Coronary artery (tissue), 2 donors: ENCODE measurements at regions not wholly inside any gene's neighbourhood (a gene's known extent, or its start where the extent isn't known, plus 50 kb on each side); places are given as distances from the start of the nearest gene placed in this dataset.
A peak's percentile ranks its signal among the peaks of the same experiment; 100 is the strongest.

ENCODE experiments used
- DNase-seq: peaks from one replicate; pipeline ENCODE4 v3.0.0-alpha.2; 2017; ENCODE audit warnings: low spot score
- H3K27ac ChIP-seq, 2 donors: fragments of 200-600 bp; sonication (generic); one replicate each; pipeline ENCODE4 v1.5.1; 2016 to 2019
- H3K4me3 ChIP-seq: fragments of 200-600 bp; sonication (generic); 2 replicates; pipeline ENCODE4 v1.5.1; 2016; ENCODE audit warnings: mild to moderate bottlenecking, moderate library complexity
- TF ChIP-seq, protein P1 (sequence below): fragments of 200-600 bp; sonication (generic); IDR thresholded peaks from one replicate; pipeline ENCODE4 v1.5.1; 2019; ENCODE audit warnings: antibody characterized with exemption

DNA sequence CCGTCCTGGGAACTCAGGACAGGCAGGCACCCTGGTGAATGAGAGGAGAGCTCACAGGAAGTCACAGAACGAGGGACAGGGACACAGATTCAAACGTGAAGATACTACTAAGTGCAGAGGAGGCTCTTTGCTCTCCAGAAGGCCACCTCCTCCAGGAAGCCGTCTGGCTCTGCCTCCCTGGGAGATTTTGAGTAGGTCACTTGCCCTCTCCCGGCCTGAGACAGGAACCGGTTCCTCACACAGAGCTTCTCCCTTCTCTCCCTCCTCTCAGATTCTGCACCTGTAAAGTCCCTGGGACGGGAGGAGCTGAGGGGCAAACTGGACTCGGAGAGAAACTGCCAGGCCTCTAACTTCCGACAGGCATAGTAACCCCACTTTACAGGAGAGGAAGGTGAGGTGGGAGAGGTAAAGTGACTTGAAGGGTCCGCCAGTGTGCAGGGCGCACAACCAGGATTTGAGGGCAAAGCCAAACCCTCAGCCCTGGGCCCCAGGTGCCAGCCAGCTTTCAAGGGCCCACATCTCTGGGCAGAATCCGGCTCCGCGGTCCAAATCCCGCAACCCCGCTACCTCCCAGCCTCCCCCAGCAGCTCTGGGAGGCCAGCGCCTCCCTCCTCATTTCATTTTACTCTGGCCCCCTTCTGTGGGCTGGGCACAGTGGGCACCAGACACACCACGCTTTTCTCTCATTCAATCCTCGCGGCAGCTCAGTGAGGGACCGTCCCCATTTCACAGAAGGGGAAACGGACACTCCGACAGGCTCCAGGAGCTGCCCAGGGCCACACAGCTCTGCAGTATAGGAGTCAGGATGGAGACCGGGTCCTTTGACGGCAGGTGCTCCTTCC, 150.2 kb downstream of the SMAD6 start:
- no peak overlapping the region for H3K4me3 ChIP-seq
- TF ChIP-seq, protein P1, sequence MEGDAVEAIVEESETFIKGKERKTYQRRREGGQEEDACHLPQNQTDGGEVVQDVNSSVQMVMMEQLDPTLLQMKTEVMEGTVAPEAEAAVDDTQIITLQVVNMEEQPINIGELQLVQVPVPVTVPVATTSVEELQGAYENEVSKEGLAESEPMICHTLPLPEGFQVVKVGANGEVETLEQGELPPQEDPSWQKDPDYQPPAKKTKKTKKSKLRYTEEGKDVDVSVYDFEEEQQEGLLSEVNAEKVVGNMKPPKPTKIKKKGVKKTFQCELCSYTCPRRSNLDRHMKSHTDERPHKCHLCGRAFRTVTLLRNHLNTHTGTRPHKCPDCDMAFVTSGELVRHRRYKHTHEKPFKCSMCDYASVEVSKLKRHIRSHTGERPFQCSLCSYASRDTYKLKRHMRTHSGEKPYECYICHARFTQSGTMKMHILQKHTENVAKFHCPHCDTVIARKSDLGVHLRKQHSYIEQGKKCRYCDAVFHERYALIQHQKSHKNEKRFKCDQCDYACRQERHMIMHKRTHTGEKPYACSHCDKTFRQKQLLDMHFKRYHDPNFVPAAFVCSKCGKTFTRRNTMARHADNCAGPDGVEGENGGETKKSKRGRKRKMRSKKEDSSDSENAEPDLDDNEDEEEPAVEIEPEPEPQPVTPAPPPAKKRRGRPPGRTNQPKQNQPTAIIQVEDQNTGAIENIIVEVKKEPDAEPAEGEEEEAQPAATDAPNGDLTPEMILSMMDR = no peak
- DNase-seq = peak; percentile 65
- peak overlapping the region; percentile 85 to 91 for H3K27ac ChIP-seq

DNA sequence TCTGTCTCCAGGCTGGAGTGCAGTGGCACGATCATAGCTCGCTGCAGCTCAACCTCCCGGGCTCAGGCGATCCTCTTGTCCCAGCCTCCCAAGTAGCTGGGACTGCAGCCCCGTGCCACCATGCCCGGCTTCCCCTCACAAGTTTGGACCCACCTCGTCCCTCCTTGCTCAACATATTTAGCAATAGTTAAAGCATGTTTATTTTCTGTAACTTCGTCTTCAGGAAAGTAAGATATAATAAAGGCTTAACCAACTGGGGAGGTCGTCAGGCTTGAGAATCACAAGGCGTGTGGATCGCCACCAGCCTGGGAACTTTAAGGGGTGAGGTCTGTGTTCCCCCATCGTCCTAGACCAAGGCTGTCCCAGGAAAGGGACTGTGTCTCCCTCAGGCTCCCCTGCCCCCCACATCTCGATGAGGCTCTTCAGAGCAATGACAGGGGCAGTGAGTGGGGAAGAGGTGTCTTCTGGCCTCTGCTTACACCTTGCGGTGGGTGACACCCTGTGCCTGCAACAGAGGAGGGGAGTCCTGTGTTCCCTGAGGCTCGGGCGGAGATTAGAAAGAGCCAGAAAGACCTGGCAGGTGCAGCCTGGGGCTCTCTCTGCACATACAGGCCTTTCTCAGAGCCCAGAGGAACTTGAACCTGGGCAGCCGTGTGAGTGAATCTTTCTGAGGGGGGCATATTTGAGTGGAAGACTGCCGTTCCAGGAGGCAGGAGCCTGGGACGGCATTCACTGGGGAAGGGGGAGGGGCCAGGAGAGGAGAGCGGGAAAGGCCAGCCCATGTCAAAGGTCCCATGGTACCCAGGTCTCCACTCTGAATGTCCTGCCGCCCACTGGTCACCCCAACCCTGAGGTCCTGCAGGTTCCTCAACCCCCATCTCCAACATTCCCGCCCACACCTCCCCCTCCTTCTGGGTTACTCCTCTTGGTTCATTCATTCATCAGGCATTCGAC, 152.3 kb downstream of the SMAD6 start:
- DNase-seq = peak; percentile 60

DNA sequence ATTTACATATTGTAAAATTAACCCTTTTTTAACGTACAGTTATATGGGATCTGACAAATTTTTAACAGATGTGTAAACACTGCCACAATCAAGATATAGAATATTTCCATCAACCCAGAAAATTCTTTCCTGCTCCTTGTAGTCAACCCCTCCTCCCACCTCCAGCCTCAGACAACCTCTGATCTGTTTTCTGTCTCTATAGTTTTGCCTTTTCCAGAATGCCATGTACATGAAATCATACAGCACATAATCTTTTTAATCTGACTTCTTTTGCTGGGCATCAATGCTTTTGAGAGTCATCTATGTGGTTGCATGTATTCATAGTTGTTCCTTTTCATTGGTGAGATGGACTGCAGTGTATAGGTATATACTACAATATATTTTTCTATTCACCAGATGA, 153.0 kb downstream of the SMAD6 start:
- Histone ChIP-seq H3K27ac (no peak overlapping the region), H3K4me3 (no peak overlapping the region)
- peak; percentile 7 for DNase-seq
- TF ChIP-seq, protein P1 = no peak

More for the DNA sequence above, 152.3 kb downstream of the SMAD6 start:
- TF ChIP-seq, protein P1 = no peak
- Histone ChIP-seq H3K4me3 (no peak overlapping the region), H3K27ac (no peak overlapping the region)

- TF ChIP-seq, protein P1 = no peak
- DNase-seq = no peak
- H3K27ac ChIP-seq = no peak overlapping the region
- H3K4me3 ChIP-seq = no peak overlapping the region
Measured at GRCh38 chr15:66857694-66858093, 155.7 kb downstream of the SMAD6 start.

DNA sequence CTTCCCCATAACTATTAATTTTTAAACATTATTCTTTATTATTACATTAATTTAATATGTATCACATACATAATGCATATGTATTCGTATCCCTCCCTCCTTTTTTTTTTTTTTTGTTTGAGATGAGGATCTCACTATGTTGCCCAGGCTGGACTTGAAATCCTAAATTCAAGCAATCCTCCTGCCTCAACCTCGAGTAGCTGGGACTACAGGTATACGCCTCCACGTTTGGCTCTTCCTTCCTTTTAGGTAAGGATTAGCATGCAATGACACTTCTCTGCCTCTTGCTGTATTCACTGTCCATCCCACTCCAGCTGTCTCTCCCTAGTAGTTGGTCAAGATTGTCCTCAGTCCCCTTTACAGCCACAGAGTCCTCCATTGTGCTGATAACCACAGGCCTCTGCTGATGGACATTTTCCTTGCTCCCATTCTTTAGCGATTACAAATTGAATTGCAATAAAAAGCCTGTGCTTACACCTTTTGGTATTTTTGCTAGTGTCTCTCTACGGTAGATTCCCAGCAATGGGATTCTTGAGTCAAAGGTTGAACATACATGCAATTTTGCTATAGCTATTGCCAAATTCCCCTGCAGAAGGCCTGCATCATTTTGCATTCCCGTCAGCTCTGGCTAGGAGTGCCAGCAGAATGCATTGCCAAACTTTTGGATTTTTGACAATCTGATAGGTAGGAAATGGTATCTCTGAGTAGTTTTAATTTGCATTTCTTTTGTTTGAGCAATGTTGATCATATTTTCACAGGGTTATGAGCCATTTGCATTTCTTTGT, 156.6 kb downstream of the SMAD6 start:
- TF ChIP-seq, protein P1 = no peak
- DNase-seq = peak; percentile 24
- H3K4me3 ChIP-seq = no peak overlapping the region
- no peak overlapping the region for H3K27ac ChIP-seq

GRCh38 chr15:66859688-66860253, 157.7 kb downstream of the SMAD6 start:
- Histone ChIP-seq H3K4me3 (no peak overlapping the region), H3K27ac (no peak overlapping the region)
- TF ChIP-seq, protein P1 = no peak
- DNase-seq = peak; percentile 43
